ENCODE measurements at regions not wholly inside any gene's neighbourhood (a gene's known extent, or its start where the extent isn't known, plus 50 kb on each side); places are given as distances from the start of the nearest gene placed in this dataset.

GRCh38 chr18:991441-991840 lies 86.8 kb downstream of the ADCYAP1 start:
- H3K4me3 ChIP-seq (ENCODE audit: insufficient read depth, low read length), result no peak overlapping the region
- H3K27me3 ChIP-seq (ENCODE audit: insufficient read depth, low read length), result no peaks in the 10 kb centered on the region
- no peak for TF ChIP-seq CTCF (IDR thresholded peaks at IDR 0.05; ENCODE audit: extremely low read depth, low read depth, low read length)
- H3K36me3 ChIP-seq (ENCODE audit: insufficient read depth, low read length), result no peaks in the 10 kb centered on the region
- no peaks in the 10 kb centered on the region for H3K79me2 ChIP-seq (ENCODE audit: insufficient read depth, low read length)
- H3K4me2 ChIP-seq (ENCODE audit: insufficient read depth, low read length), result no peak overlapping the region
- H2AFZ ChIP-seq (ENCODE audit: low read length), result no peak overlapping the region
- no peaks in the 10 kb centered on the region for H3K4me1 ChIP-seq (ENCODE audit: insufficient read depth, low read length)
- no peaks in the 10 kb centered on the region for H4K20me1 ChIP-seq (ENCODE audit: insufficient read depth, low read length)
- H3K27ac ChIP-seq (ENCODE audit: low read depth, low read length), result no peak overlapping the region
- H3K9me3 ChIP-seq (ENCODE audit: low read depth, low read length), result no peaks in the 10 kb centered on the region
- no peak for DNase-seq (ENCODE audit: insufficient read length, low spot score, missing footprints)

GRCh38 chr18:993560-993959 lies 88.9 kb downstream of the ADCYAP1 start:
- Histone ChIP-seq H2AFZ (ENCODE audit: low read length) (no peak overlapping the region), H3K27ac (ENCODE audit: low read depth, low read length) (no peak overlapping the region), H3K9me3 (ENCODE audit: low read depth, low read length) (no peaks in the 10 kb centered on the region), H4K20me1 (ENCODE audit: insufficient read depth, low read length) (no peaks in the 10 kb centered on the region), H3K4me2 (ENCODE audit: insufficient read depth, low read length) (no peak overlapping the region), H3K4me1 (ENCODE audit: insufficient read depth, low read length) (no peaks in the 10 kb centered on the region), H3K27me3 (ENCODE audit: insufficient read depth, low read length) (no peaks in the 10 kb centered on the region), H3K79me2 (ENCODE audit: insufficient read depth, low read length) (no peaks in the 10 kb centered on the region), H3K36me3 (ENCODE audit: insufficient read depth, low read length) (no peaks in the 10 kb centered on the region), H3K4me3 (ENCODE audit: insufficient read depth, low read length) (no peak overlapping the region)
- TF ChIP-seq CTCF (IDR thresholded peaks at IDR 0.05; ENCODE audit: extremely low read depth, low read depth, low read length), result no peak
- DNase-seq (ENCODE audit: insufficient read length, low spot score, missing footprints), result no peak

GRCh38 chr18:995629-996028 lies 91.0 kb downstream of the ADCYAP1 start:
- Histone ChIP-seq H3K9me3 (ENCODE audit: low read depth, low read length) (no peaks in the 10 kb centered on the region), H3K79me2 (ENCODE audit: insufficient read depth, low read length) (no peaks in the 10 kb centered on the region), H3K36me3 (ENCODE audit: insufficient read depth, low read length) (no peaks in the 10 kb centered on the region), H2AFZ (ENCODE audit: low read length) (peak overlapping the region; percentile 9), H3K27ac (ENCODE audit: low read depth, low read length) (peak overlapping the region; percentile 64), H3K4me1 (ENCODE audit: insufficient read depth, low read length) (no peaks in the 10 kb centered on the region), H3K4me2 (ENCODE audit: insufficient read depth, low read length) (no peak overlapping the region), H4K20me1 (ENCODE audit: insufficient read depth, low read length) (no peaks in the 10 kb centered on the region), H3K27me3 (ENCODE audit: insufficient read depth, low read length) (no peaks in the 10 kb centered on the region), H3K4me3 (ENCODE audit: insufficient read depth, low read length) (no peak overlapping the region)
- DNase-seq (ENCODE audit: insufficient read length, low spot score, missing footprints), result peak; percentile 43
- no peak for TF ChIP-seq CTCF (IDR thresholded peaks at IDR 0.05; ENCODE audit: extremely low read depth, low read depth, low read length)

GRCh38 chr18:997499-997898 lies 92.8 kb downstream of the ADCYAP1 start:
- no peaks in the 10 kb centered on the region for H3K79me2 ChIP-seq (ENCODE audit: insufficient read depth, low read length)
- no peak for DNase-seq (ENCODE audit: insufficient read length, low spot score, missing footprints)
- no peaks in the 10 kb centered on the region for H3K9me3 ChIP-seq (ENCODE audit: low read depth, low read length)
- peaks cover 1% of the 10 kb centered on the region for H3K4me1 ChIP-seq (ENCODE audit: insufficient read depth, low read length)
- H3K4me3 ChIP-seq (ENCODE audit: insufficient read depth, low read length), result no peak overlapping the region
- H2AFZ ChIP-seq (ENCODE audit: low read length), result no peak overlapping the region
- no peaks in the 10 kb centered on the region for H3K36me3 ChIP-seq (ENCODE audit: insufficient read depth, low read length)
- TF ChIP-seq CTCF (IDR thresholded peaks at IDR 0.05; ENCODE audit: extremely low read depth, low read depth, low read length), result no peak
- H3K4me2 ChIP-seq (ENCODE audit: insufficient read depth, low read length), result no peak overlapping the region
- no peaks in the 10 kb centered on the region for H3K27me3 ChIP-seq (ENCODE audit: insufficient read depth, low read length)
- H4K20me1 ChIP-seq (ENCODE audit: insufficient read depth, low read length), result no peaks in the 10 kb centered on the region
- no peak overlapping the region for H3K27ac ChIP-seq (ENCODE audit: low read depth, low read length)

Measured in osteoblast (primary cell).